Stimulated activated effector memory CD8-positive, alpha-beta T cell treated with anti-CD3 and anti-CD28 coated beads, Interleukin-12 subunit alpha, Interleukin-12 subunit beta, amount 100 ng/mL, for 72 hours (primary cell): ENCODE measurements at regions not wholly inside any gene's neighbourhood (a gene's known extent, or its start where the extent isn't known, plus 50 kb on each side); places are given as distances from the start of the nearest gene placed in this dataset.
A peak's percentile ranks its signal among the peaks of the same experiment; 100 is the strongest.

Source experiments
- ATAC-seq: fragments of 150-1000 bp; cut with Tn5 transposase; 2 replicates; pipeline ENCODE4 v1.10.0; 2021
- DNase-seq, 2 donors: peaks; one replicate each; pipeline ENCODE4 v3.0.0; 2021 to 2022; ENCODE audit warnings: low spot score in 2 of 2
- H3K27ac Mint-ChIP-seq: one replicate; pipeline ENCODE4 v1.8.0; 2022; ENCODE audit warnings: mild to moderate bottlenecking, mixed read lengths
- H3K36me3 Mint-ChIP-seq: one replicate; pipeline ENCODE4 v1.8.0; 2022; ENCODE audit warnings: mild to moderate bottlenecking, mixed read lengths
- H3K4me1 Mint-ChIP-seq: one replicate; pipeline ENCODE4 v1.8.0; 2022; ENCODE audit warnings: mixed read lengths
- H3K4me3 Mint-ChIP-seq: one replicate; pipeline ENCODE4 v1.8.0; 2022; ENCODE audit warnings: mild to moderate bottlenecking, mixed read lengths
- H3K9me3 Mint-ChIP-seq: one replicate; pipeline ENCODE4 v1.8.0; 2022; ENCODE audit warnings: mixed read lengths

DNA sequence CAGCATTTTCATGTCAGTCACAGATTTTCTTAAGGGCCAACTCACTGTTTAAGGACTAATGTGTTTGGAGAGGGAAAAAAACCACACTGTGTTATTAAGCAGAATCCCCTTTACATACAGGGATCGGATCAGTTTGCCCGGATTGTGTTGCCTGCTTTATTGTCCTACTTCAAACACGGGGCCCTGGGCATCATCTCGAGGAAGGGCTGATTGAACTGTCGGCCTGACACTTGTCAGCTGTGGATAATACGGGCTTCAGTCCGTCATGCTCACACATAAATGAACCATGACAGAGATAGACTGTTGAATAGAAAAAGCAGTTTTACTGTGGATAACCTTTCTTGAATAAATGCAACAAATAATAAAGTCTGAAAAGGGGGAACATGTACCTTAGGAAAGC, 325.0 kb downstream of the ZSWIM6 start:
- Mint-ChIP-seq H3K27ac (no peak overlapping the region), H3K36me3 (no peaks in the 10 kb centered on the region), H3K9me3 (no peaks in the 10 kb centered on the region), H3K4me1 (peaks cover 5% of the 10 kb centered on the region), H3K4me3 (no peak overlapping the region)
- DNase-seq (no peak), ATAC-seq (no peak)

DNA sequence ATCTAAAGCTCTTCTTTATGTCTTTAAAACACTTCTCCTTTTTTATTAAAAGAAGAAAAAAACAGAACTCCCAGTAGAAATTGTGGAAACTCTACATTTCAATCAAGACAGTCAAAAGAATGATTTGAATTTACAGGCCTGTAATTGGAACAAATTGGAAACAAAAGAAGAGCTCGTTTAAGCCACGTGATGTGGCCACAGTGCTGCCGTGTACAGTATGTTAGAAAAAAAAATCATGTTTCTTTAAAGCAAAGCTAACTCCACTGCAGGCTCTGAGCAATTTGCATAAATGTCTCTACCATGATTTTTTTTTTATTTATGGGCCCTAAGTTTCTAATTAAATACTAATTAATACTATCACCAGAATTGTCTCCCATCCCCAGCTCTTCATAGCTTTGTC, 325.6 kb downstream of the ZSWIM6 start:
- H3K36me3 Mint-ChIP-seq = no peaks in the 10 kb centered on the region
- ATAC-seq (no peak), DNase-seq (no peak)
- H3K9me3 Mint-ChIP-seq = no peaks in the 10 kb centered on the region
- no peak overlapping the region for H3K4me3 Mint-ChIP-seq
- H3K4me1 Mint-ChIP-seq = peaks cover 5% of the 10 kb centered on the region
- H3K27ac Mint-ChIP-seq = no peak overlapping the region

DNA sequence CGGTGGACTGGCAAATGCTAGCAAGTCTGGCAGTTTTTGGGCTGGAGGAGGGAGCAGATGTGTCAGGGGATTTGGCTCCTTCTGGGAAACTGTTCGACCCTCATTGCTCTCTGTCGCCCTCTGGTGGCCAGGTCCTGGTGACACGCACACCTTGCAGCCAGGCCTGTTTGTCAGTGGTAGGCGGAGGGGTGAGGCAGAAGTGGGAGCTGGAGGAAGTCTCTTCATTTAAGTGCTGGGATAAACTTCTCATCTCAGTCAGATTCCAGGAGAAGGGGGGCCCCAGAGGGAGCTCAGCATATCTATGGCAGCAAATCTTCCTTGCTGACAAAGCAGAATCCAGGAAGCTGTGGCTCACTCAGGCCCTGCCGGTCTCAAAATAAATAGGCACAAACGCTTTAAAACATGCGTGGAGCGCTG, 326.5 kb downstream of the ZSWIM6 start:
- no peaks in the 10 kb centered on the region for H3K36me3 Mint-ChIP-seq
- H3K9me3 Mint-ChIP-seq = no peaks in the 10 kb centered on the region
- peaks cover 5% of the 10 kb centered on the region for H3K4me1 Mint-ChIP-seq
- H3K4me3 Mint-ChIP-seq = no peak overlapping the region
- ATAC-seq (peak; percentile 73), DNase-seq (peak; percentile 81 to 91)
- no peak overlapping the region for H3K27ac Mint-ChIP-seq

DNA sequence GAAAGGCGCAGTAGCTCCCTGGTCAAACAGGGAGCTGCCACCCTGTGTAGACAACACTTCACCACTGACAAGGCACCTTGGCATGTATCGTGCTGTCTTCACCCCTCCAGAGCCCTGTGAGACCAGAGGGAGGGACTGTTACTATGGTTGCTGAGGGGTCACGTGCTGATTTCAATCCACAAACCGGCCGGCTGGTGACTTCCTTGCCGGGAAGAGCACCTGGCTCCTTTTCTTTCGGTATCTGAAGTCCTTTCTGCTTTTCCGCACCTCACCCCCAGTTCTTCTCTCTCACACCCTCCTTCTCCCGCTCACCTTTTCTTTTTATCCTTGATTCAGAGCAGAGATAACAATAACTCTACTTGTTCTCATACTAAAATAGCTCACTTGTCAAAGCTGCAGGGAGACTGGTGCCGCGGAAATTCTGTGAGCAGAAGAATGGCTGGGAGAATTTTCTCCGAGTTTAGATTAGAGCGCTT, 327.2 kb downstream of the ZSWIM6 start:
- no peak for DNase-seq
- no peak for ATAC-seq
- no peak overlapping the region for H3K27ac Mint-ChIP-seq
- no peaks in the 10 kb centered on the region for H3K36me3 Mint-ChIP-seq
- H3K4me3 Mint-ChIP-seq = no peak overlapping the region
- H3K4me1 Mint-ChIP-seq = peaks cover 5% of the 10 kb centered on the region
- no peaks in the 10 kb centered on the region for H3K9me3 Mint-ChIP-seq

DNA sequence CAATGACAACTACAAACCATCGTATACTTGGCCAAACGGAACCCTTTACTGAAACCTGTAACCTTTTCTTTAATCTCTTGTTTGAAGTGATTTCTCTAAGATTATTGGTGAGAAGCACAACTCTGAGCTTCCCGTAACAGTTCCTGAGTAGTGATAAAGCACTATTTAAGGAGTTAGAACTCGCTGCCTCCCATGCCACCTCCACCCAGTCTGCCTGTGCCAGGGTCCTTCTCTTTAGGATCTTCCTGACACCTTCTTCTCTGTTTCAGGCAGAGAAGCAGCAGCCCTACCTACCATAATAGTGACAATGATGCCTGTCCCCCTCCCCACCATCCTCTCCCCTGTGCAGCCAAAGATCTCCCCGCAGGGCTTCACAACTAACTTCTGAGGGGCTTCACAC, 330.6 kb downstream of the ZSWIM6 start:
- no peak overlapping the region for H3K4me3 Mint-ChIP-seq
- no peak overlapping the region for H3K27ac Mint-ChIP-seq
- peaks cover 5% of the 10 kb centered on the region for H3K4me1 Mint-ChIP-seq
- DNase-seq (no peak), ATAC-seq (no peak)
- H3K36me3 Mint-ChIP-seq = no peaks in the 10 kb centered on the region
- H3K9me3 Mint-ChIP-seq = no peaks in the 10 kb centered on the region

DNA sequence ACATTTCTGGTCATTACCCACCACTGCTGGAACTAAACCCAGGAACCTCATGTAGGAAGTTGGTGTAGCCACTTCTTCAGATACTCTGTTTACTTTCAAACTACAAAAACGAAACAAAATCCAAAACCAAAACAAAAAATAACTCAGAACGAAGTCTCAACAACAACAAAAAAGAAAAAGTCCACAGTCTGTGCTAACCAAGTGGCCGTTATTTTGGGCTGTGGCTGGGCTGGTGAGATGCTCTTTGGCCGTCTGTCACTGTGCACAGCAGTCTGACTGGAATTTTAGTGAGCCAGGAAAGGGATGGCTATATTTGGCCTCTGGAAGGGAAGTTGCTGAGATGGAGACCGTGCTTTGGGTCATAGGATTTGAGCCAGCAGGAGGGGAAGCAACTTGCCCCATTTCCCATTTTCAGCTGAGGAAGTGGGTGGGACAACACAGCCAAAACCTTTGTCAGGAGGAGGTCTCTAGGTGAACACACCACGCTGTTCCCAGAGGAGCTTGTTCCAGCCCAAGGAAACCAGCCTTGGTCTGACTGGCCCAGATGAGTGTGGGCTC, 334.1 kb downstream of the ZSWIM6 start:
- ATAC-seq (no peak), DNase-seq (no peak)
- Mint-ChIP-seq H3K27ac (no peak overlapping the region), H3K4me1 (no peaks in the 10 kb centered on the region), H3K9me3 (no peaks in the 10 kb centered on the region), H3K4me3 (no peak overlapping the region), H3K36me3 (no peaks in the 10 kb centered on the region)

DNA sequence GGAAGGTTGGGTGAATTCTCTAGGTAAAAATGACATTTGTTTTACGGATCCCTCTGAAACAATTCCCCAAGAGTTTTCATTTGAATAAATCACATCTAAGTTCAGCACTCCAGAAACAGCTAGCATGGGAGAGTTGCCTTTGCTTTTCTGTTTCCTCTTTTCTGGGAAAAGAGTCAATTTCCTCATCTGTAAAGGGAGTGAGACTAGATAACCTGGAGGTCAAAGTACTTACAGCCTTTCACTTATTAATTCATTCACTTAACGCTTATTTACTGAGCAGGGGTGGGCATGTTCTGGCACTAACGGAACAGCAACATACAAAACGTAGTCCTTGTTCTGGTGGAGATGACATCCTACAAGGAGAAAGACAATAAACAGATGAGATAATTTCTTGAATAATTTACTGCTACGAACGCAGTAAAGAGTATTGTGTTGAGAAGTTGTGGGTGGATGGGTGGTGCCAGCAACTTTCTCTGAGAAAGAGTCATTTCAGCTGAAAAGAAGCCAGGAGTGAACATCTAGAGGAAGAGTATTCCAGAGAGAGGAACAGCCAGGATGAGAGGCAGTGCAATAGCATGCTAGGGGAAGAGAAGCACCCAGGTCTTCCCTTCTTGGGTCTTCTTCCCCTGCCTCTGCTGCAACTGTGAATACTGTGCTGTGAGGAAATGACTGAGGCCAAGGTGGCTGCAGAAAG, 335.6 kb downstream of the ZSWIM6 start:
- Mint-ChIP-seq H3K27ac (no peak overlapping the region), H3K36me3 (no peaks in the 10 kb centered on the region), H3K4me1 (no peaks in the 10 kb centered on the region), H3K4me3 (no peak overlapping the region), H3K9me3 (no peaks in the 10 kb centered on the region)
- ATAC-seq = no peak
- DNase-seq = no peak

DNA sequence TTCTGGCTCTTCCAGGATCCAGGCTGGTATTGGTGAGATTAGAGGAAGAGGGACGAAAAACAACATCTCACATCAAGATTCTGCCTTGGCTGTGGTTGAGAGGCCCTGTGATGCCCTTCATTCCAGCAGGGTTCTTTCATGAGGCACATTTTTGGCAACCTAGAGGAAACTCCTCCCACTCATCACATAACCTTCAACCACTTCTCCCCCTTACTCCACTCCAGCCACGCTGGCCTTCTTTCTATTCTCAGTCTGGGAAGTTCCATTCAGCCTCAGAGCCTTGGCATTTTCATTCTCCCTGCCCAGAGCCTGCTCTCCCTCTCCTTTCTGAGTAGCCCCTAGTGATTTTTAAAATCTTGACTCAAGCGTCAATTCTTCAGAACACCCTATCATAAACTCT, 337.5 kb downstream of the ZSWIM6 start:
- H3K4me3 Mint-ChIP-seq = no peak overlapping the region
- no peaks in the 10 kb centered on the region for H3K36me3 Mint-ChIP-seq
- ATAC-seq = no peak
- H3K4me1 Mint-ChIP-seq = no peaks in the 10 kb centered on the region
- H3K9me3 Mint-ChIP-seq = no peaks in the 10 kb centered on the region
- DNase-seq = no peak
- H3K27ac Mint-ChIP-seq = no peak overlapping the region

DNA sequence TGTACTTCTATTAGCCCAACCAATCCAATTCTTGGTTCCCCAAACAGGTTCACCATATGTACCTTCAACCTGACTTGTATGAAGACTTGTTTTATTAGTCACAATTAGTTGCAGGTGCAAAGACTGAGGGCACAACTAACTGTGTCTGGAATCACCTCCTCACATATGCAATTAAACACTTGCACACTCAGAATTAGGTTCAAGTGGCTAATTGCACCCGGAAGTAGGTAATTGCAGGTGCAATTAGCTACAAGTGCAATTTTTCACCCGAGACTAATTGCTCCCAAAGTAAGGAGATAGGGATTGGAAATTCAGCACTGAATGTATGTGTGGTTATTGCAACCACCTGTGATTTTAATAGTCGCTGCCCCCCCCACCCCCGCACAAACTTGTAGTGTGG, 338.9 kb downstream of the ZSWIM6 start:
- H3K36me3 Mint-ChIP-seq = no peaks in the 10 kb centered on the region
- H3K9me3 Mint-ChIP-seq = no peaks in the 10 kb centered on the region
- no peaks in the 10 kb centered on the region for H3K4me1 Mint-ChIP-seq
- no peak overlapping the region for H3K4me3 Mint-ChIP-seq
- H3K27ac Mint-ChIP-seq = no peak overlapping the region
- no peak for ATAC-seq
- no peak for DNase-seq

DNA sequence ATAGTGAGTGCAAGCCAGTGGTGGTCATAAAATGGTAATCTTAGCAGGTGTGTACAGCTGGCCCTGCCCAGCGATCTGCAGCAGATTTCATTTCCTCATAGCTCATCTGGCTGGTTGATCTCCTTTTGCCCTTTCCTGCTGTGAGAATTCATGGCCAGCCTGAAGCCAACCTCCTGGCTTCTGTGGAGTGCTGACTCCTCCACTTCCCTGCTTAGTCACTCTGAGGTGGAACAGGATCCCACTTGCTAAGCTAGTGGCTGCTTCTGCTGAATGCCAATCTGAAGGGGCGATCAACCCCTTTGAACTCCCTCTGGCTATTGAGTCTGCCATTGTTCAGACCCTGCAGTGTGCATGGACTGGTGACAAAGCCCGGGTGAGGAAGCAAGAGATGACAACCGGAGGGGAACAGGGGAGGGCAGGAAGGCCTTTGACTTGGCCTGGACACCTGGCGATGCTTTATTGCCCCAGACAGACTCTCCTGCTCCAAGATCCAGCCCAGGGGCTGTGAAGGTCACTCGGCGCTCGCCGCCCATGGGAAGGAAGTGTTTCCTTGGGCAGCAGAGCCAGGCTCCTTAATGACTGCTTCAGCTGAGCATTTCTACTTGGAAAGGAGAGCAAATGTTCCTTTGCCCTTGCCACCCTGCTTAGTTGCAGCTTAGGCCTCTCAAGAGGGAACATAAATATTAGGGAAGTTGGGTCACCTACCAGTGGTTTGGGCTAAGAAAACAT, 341.1 kb downstream of the ZSWIM6 start:
- Mint-ChIP-seq H3K4me3 (no peak overlapping the region), H3K4me1 (no peaks in the 10 kb centered on the region), H3K36me3 (no peaks in the 10 kb centered on the region), H3K27ac (no peak overlapping the region), H3K9me3 (no peaks in the 10 kb centered on the region)
- ATAC-seq = no peak
- DNase-seq = no peak

DNA sequence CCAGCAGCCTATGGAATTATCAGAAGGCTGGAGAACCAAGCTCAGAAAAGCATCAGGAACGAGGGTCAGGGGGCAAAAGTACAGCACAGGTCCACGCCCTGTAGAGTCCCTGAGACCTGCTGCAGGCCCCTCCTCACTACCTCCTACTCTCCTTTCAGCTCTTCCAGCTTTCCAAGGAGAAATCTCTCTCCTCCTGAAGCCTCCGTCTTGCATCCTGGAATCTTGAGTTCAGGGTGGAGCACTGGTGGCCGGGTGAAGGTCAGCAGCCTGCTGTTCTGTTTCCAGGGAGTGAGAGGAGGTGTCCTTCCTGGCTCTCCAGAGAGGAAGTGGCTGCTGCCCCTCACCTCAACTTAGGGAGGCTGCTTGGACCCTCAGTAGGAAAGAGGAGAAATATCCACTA, 342.3 kb downstream of the ZSWIM6 start:
- Mint-ChIP-seq H3K4me1 (no peaks in the 10 kb centered on the region), H3K9me3 (no peaks in the 10 kb centered on the region), H3K27ac (no peak overlapping the region), H3K4me3 (no peak overlapping the region), H3K36me3 (no peaks in the 10 kb centered on the region)
- ATAC-seq (no peak), DNase-seq (no peak)

DNA sequence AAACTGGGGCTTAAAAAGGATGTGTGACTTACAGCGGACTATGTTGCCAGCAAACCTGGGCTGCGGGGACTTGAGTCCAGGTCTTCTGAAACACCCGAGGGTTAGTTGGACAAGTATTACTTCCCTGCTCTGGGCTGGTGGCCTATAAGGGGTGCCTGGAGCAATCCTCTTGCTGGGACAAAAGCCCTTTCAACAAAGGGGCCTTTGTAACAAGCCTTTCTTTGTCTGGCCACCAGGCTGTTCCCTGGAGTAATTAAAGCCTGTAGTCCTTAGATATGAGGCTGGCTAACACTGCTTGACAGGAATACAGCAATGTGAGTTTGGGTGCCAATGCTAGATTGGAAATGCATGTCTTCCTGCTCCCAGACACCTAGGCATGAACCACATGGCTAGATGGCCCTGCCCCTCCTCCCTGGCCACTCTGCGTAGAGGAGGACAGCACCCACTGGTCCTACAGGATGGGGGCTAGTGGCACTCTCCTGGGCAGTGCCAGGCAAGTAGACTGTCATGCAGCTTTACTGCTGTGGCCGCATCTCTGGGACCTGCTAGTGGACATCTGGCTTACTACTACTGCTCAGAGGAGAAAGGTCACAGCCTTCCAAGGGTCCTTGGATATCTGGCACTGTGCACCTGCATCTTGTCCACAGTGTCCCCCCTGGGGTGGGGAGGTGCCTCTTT, 343.1 kb downstream of the ZSWIM6 start:
- Mint-ChIP-seq H3K4me3 (no peak overlapping the region), H3K36me3 (no peaks in the 10 kb centered on the region), H3K9me3 (no peaks in the 10 kb centered on the region), H3K27ac (no peak overlapping the region), H3K4me1 (no peaks in the 10 kb centered on the region)
- DNase-seq (no peak), ATAC-seq (peak; percentile 26)

DNA sequence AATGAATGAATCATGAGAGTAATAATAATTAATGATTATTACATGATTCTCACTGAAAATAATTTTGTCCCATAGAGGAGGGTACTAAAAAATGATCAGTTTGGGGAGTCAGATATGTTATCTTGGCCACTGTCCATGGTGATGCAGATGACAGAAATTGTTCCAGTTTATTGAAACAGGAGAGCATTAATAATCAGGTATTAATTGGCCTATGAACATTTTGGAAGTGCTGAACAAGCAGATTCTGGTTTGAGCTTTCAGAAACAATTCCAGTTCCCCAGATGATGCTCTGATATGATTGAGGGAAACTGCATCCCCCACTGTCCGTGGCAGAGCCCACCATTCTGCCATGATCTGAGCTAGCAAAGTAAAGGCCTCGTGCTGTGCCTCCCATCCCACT, 345.2 kb downstream of the ZSWIM6 start:
- Mint-ChIP-seq H3K9me3 (no peaks in the 10 kb centered on the region), H3K4me1 (no peaks in the 10 kb centered on the region), H3K4me3 (no peak overlapping the region), H3K27ac (no peak overlapping the region), H3K36me3 (no peaks in the 10 kb centered on the region)
- DNase-seq (no peak), ATAC-seq (no peak)

DNA sequence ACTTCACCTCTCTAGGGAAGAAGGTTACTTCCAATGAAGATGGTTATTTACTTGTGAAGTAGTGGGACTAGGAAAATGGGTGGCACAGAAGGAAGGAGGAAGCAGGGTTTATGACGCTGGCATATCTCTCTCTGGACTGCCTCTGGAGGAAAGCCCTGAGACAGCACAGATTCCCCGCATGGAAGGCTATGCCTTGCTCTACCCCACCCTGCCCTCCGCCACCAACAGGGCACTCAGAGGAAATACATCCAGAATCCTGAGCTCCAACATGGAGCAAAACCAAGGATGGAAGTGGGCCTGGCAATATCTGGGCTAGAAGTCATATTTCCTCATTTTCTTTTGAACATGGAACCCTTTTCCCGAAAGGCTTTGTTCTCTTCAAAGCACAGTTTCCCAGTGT, 346.9 kb downstream of the ZSWIM6 start:
- no peak for DNase-seq
- Mint-ChIP-seq H3K4me1 (no peaks in the 10 kb centered on the region), H3K4me3 (no peak overlapping the region), H3K9me3 (no peaks in the 10 kb centered on the region), H3K36me3 (no peaks in the 10 kb centered on the region), H3K27ac (no peak overlapping the region)
- no peak for ATAC-seq

DNA sequence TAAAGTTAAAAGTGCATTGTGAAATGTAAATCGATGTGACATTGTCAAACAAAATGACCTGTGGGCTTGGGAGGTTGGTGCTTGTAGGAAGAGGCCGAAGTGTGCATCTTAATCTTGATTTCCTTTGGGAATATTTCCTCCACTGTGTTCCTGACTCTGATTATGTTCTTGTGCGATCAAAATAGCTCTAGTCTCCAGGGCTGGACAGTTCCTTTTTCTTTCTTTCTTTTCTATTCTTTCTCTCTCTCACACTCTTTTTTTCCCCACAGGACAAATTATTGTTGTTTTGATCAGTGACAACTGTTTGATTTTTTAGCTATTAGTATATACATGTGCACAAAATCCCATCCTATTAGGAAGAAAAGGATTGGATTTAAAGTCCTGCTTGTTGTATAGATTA, 347.5 kb downstream of the ZSWIM6 start:
- Mint-ChIP-seq H3K9me3 (no peaks in the 10 kb centered on the region), H3K27ac (no peak overlapping the region)

DNA sequence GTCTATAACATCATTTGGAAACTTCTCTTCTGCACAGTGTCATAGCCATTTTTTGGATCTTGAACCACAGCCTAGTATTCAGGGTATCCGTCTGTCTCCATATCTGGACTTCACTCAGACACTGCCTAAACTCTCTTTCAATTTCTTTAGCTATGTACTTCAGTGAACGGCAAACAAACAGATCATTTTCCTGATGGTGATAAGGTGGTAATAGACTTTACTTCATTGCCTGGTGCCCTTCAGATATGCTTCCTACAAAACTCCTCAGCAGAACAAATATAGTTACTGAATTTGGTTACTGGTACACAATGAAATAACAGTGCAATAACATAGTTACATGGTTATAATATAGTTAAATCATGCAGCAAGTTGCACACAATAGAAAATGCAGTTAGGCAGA, 348.2 kb downstream of the ZSWIM6 start:
- ATAC-seq (no peak), DNase-seq (no peak)
- Mint-ChIP-seq H3K27ac (no peak overlapping the region), H3K4me1 (no peaks in the 10 kb centered on the region), H3K36me3 (no peaks in the 10 kb centered on the region), H3K4me3 (no peak overlapping the region), H3K9me3 (no peaks in the 10 kb centered on the region)

More for the DNA sequence above, 347.5 kb downstream of the ZSWIM6 start:
- DNase-seq = no peak
- no peak overlapping the region for H3K4me3 Mint-ChIP-seq
- H3K36me3 Mint-ChIP-seq = no peaks in the 10 kb centered on the region
- ATAC-seq = no peak
- H3K4me1 Mint-ChIP-seq = no peaks in the 10 kb centered on the region
